ENCODE measurements at regions not wholly inside any gene's neighbourhood (a gene's known extent, or its start where the extent isn't known, plus 50 kb on each side); places are given as distances from the start of the nearest gene placed in this dataset.
"Not testable (repeated sequence)": the region's sequence is repeated elsewhere in the genome, so short reads cannot be mapped to it uniquely, and the experiment has no call there.

- TF ChIP-seq ZNF274 (IDR thresholded peaks at IDR 0.05; ENCODE audit: low read depth, low read length); YY1 (IDR thresholded peaks at IDR 0.05; ENCODE audit: insufficient read depth, insufficient read length); SUZ12 (IDR thresholded peaks at IDR 0.05; ENCODE audit: extremely low read depth, insufficient read depth, insufficient read length): not testable (repeated sequence)
Observed at GRCh38 chr7:73188287-73188686, 102.4 kb upstream of the SPDYE9 start.
